Mesenchymal stem cell (in vitro differentiated cells and primary cell): ENCODE measurements at regions not wholly inside any gene's neighbourhood (a gene's known extent, or its start where the extent isn't known, plus 50 kb on each side); places are given as distances from the start of the nearest gene placed in this dataset.

ENCODE experiments used
- DNase-seq: peaks from one replicate; pipeline ENCODE4 v3.0.0-alpha.2; 2013
- H2AFZ ChIP-seq: one replicate; pipeline ENCODE4 v1.6.1; 2013; ENCODE audit warnings: low read depth, mild to moderate bottlenecking, control low read depth, inconsistent platforms, low read length, moderate library complexity
- H2AK5ac ChIP-seq: 2 replicates; pipeline ENCODE4 v1.6.1; 2013; ENCODE audit warnings: low read length, moderate library complexity, mild to moderate bottlenecking, inconsistent platforms; ENCODE audit not compliant: severe bottlenecking
- H2BK120ac ChIP-seq: one replicate; pipeline ENCODE4 v1.6.1; 2013; ENCODE audit warnings: low read depth, mild to moderate bottlenecking, inconsistent platforms, low read length, moderate library complexity
- H2BK12ac ChIP-seq, 2 experiments: one replicate each; pipeline ENCODE4 v1.6.1; 2013; ENCODE audit warnings: inconsistent platforms in 2 of 2, low read length in 2 of 2, mild to moderate bottlenecking in 2 of 2, moderate library complexity in 2 of 2, control low read depth in 1 of 2
- H2BK15ac ChIP-seq: one replicate; pipeline ENCODE4 v1.6.1; 2013; ENCODE audit warnings: mild to moderate bottlenecking, low read depth, inconsistent platforms; ENCODE audit not compliant: poor library complexity, severe bottlenecking
- H2BK5ac ChIP-seq: 2 replicates; pipeline ENCODE4 v1.6.1; 2013; ENCODE audit warnings: low read depth, mild to moderate bottlenecking, low read length, control low read depth, inconsistent platforms; ENCODE audit not compliant: poor library complexity, severe bottlenecking
- H3K14ac ChIP-seq, 2 experiments: one replicate each; pipeline ENCODE4 v1.6.1; 2013; ENCODE audit warnings: inconsistent platforms in 2 of 2, low read length in 2 of 2, control low read depth in 1 of 2, mild to moderate bottlenecking in 1 of 2, moderate library complexity in 1 of 2
- H3K18ac ChIP-seq, 2 experiments: one replicate each; pipeline ENCODE4 v1.6.1; 2013; ENCODE audit warnings: inconsistent platforms in 2 of 2, low read length in 2 of 2, control low read depth in 1 of 2, low read depth in 1 of 2, mild to moderate bottlenecking in 1 of 2
- H3K23ac ChIP-seq, 2 experiments: one replicate each; pipeline ENCODE4 v1.6.1; 2013; ENCODE audit warnings: inconsistent platforms in 2 of 2, low read length in 2 of 2, mild to moderate bottlenecking in 2 of 2, moderate library complexity in 2 of 2, control low read depth in 1 of 2
- H3K27ac ChIP-seq: 2 replicates; pipeline ENCODE4 v1.5.1; 2013; ENCODE audit warnings: mild to moderate bottlenecking, moderate library complexity, low read length, control low read depth, inconsistent platforms; ENCODE audit not compliant: poor library complexity, severe bottlenecking
- H3K27me3 ChIP-seq, 2 experiments: 2 replicates each; pipeline versions ENCODE4 v1.6.1 to v1.7.0; 2013; ENCODE audit warnings: low read length in 2 of 2, mild to moderate bottlenecking in 2 of 2, moderate library complexity in 2 of 2, control low read depth in 1 of 2, inconsistent platforms in 1 of 2; ENCODE audit not compliant: control insufficient read depth in 1 of 2, insufficient read depth in 1 of 2
- H3K36me3 ChIP-seq, 2 experiments: 2 replicates each; pipeline versions ENCODE4 v1.6.1 to v1.7.0; 2013; ENCODE audit warnings: low read length in 2 of 2, control low read depth in 1 of 2, inconsistent platforms in 1 of 2, low read depth in 1 of 2, mild to moderate bottlenecking in 1 of 2; ENCODE audit not compliant: insufficient read depth in 2 of 2, control insufficient read depth in 1 of 2
- H3K4ac ChIP-seq, 2 experiments: one replicate each; pipeline ENCODE4 v1.6.1; 2013; ENCODE audit warnings: inconsistent platforms in 2 of 2, low read length in 2 of 2, mild to moderate bottlenecking in 2 of 2, moderate library complexity in 2 of 2, control low read depth in 1 of 2, low read depth in 1 of 2
- H3K4me1 ChIP-seq: 2 replicates; pipeline ENCODE4 v1.6.1; 2013; ENCODE audit warnings: low read depth, low read length, control low read depth; ENCODE audit not compliant: control insufficient read depth, insufficient read depth
- H3K4me2 ChIP-seq: 2 replicates; pipeline ENCODE4 v1.6.1; 2013; ENCODE audit warnings: low read length, mild to moderate bottlenecking, inconsistent platforms; ENCODE audit not compliant: poor library complexity, severe bottlenecking
- H3K4me3 ChIP-seq, 2 experiments: 2 replicates each; pipeline versions ENCODE4 v1.5.1 to v1.7.0; 2013; ENCODE audit warnings: low read length in 2 of 2, mild to moderate bottlenecking in 2 of 2, control low read depth in 1 of 2, low read depth in 1 of 2; ENCODE audit not compliant: insufficient read depth in 1 of 2
- H3K79me1 ChIP-seq: replicated peaks from 2 replicates; pipeline ENCODE4 v1.6.1; 2013; ENCODE audit warnings: mild to moderate bottlenecking, control low read depth, low read length, inconsistent platforms; ENCODE audit not compliant: poor library complexity, severe bottlenecking
- H3K9ac ChIP-seq: 2 replicates; pipeline ENCODE4 v1.7.0; 2013; ENCODE audit warnings: mild to moderate bottlenecking, low read length, moderate library complexity
- H3K9me3 ChIP-seq: 2 replicates; pipeline ENCODE4 v1.7.0; 2013; ENCODE audit warnings: mild to moderate bottlenecking, low read length; ENCODE audit not compliant: control insufficient read depth
- H4K8ac ChIP-seq: one replicate; pipeline ENCODE4 v1.6.1; 2013; ENCODE audit warnings: inconsistent platforms, mild to moderate bottlenecking, low read length, moderate library complexity
- H4K91ac ChIP-seq: one replicate; pipeline ENCODE4 v1.6.1; 2013; ENCODE audit warnings: mild to moderate bottlenecking, low read length, inconsistent platforms
- WGBS: methylation state at CpG from one replicate; pipeline ENCODE4 v1.1.7; 2013; ENCODE audit warnings: mixed read lengths; 5-methylcytosine and 5-hydroxymethylcytosine counted together

GRCh38 chr2:107418708-107419107 is 408.0 kb upstream of the RGPD4 start:
- no peak overlapping the region for H3K4me3 ChIP-seq
- H3K9me3 ChIP-seq: no peaks in the 10 kb centered on the region
- H2AFZ ChIP-seq: no peak overlapping the region
- H4K91ac ChIP-seq: no peak overlapping the region
- no peak overlapping the region for H4K8ac ChIP-seq
- no peak overlapping the region for H3K14ac ChIP-seq
- H3K36me3 ChIP-seq: no peaks in the 10 kb centered on the region
- H2BK15ac ChIP-seq: no peak overlapping the region
- no peaks in the 10 kb centered on the region for H3K4me1 ChIP-seq
- DNase-seq: no peak
- WGBS: 43% methylated on average over 3 of the region's 3 CpGs
- H2BK120ac ChIP-seq: no peak overlapping the region
- no peak overlapping the region for H3K4ac ChIP-seq
- no peak overlapping the region for H3K18ac ChIP-seq
- no peak overlapping the region for H2BK12ac ChIP-seq
- peaks cover 0 to 3% of the 10 kb centered on the region in 2 experiments for H3K27me3 ChIP-seq
- H2AK5ac ChIP-seq: no peak overlapping the region
- H3K79me1 ChIP-seq: no peaks in the 10 kb centered on the region
- H3K9ac ChIP-seq: no peak overlapping the region
- no peak overlapping the region for H2BK5ac ChIP-seq
- H3K4me2 ChIP-seq: no peak overlapping the region
- H3K23ac ChIP-seq: no peak overlapping the region
- H3K27ac ChIP-seq: no peak overlapping the region

GRCh38 chr2:107419191-107419590 is 407.5 kb upstream of the RGPD4 start:
- Histone ChIP-seq H2BK5ac (no peak overlapping the region), H3K4me2 (no peak overlapping the region), H3K36me3 (no peaks in the 10 kb centered on the region), H2BK15ac (no peak overlapping the region), H3K79me1 (no peaks in the 10 kb centered on the region), H3K4me3 (no peak overlapping the region), H2AFZ (no peak overlapping the region), H3K27me3 (peaks cover 0 to 3% of the 10 kb centered on the region in 2 experiments), H3K4me1 (no peaks in the 10 kb centered on the region), H2BK120ac (no peak overlapping the region), H3K14ac (no peak overlapping the region), H4K91ac (no peak overlapping the region), H3K27ac (no peak overlapping the region), H3K9ac (no peak overlapping the region), H3K23ac (no peak overlapping the region), H3K18ac (no peak overlapping the region), H2BK12ac (no peak overlapping the region), H3K9me3 (no peaks in the 10 kb centered on the region), H2AK5ac (no peak overlapping the region), H3K4ac (no peak overlapping the region), H4K8ac (no peak overlapping the region)
- no peak for DNase-seq
- no CpG with 5 or more reads among the region's 1 CpG for WGBS

DNA sequence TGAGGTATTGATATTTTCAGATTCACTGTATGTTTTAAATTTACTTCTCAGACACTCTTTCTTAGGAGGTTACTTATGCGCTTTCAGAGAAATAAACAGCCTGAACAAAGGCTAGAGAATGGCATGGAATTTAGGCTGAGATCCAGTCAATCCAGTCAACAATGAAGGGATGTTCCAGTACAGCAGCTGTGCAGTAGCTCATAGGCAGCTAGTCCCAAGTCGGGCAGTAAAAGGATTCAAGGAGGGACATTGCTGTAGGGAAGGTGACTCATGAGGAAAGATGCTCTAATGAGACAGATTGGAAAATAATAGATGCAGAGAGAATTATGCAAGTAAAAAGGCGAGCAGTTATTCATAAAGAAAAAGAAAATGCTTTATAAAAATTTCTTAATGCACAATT is 397.9 kb upstream of the RGPD4 start:
- H3K36me3 ChIP-seq: no peaks in the 10 kb centered on the region
- H3K4me1 ChIP-seq: no peaks in the 10 kb centered on the region
- DNase-seq: no peak
- no peak overlapping the region for H3K4me3 ChIP-seq
- no peak overlapping the region for H2AFZ ChIP-seq
- no peak overlapping the region for H3K27ac ChIP-seq
- H3K79me1 ChIP-seq: no peaks in the 10 kb centered on the region
- WGBS: 82% methylated on average over 2 of the region's 3 CpGs
- no peak overlapping the region for H3K9ac ChIP-seq
- H4K91ac ChIP-seq: no peak overlapping the region
- no peak overlapping the region for H3K4me2 ChIP-seq
- no peak overlapping the region for H3K14ac ChIP-seq
- peaks cover 20% of the 10 kb centered on the region for H3K9me3 ChIP-seq
- no peak overlapping the region for H2BK15ac ChIP-seq
- H2BK5ac ChIP-seq: no peak overlapping the region
- H3K18ac ChIP-seq: no peak overlapping the region
- H3K23ac ChIP-seq: no peak overlapping the region
- H2AK5ac ChIP-seq: no peak overlapping the region
- no peaks in the 10 kb centered on the region for H3K27me3 ChIP-seq
- no peak overlapping the region for H2BK120ac ChIP-seq
- H2BK12ac ChIP-seq: no peak overlapping the region
- no peak overlapping the region for H4K8ac ChIP-seq
- H3K4ac ChIP-seq: no peak overlapping the region

GRCh38 chr2:107430006-107430405 is 396.7 kb upstream of the RGPD4 start:
- H3K4ac ChIP-seq: no peak overlapping the region
- 100% methylated on average over 1 of the region's 1 CpG for WGBS
- H3K9me3 ChIP-seq: peaks cover 20% of the 10 kb centered on the region
- H2BK120ac ChIP-seq: no peak overlapping the region
- no peak overlapping the region for H2BK12ac ChIP-seq
- H3K4me2 ChIP-seq: no peak overlapping the region
- no peak overlapping the region for H2AFZ ChIP-seq
- H3K18ac ChIP-seq: no peak overlapping the region
- H3K4me1 ChIP-seq: no peaks in the 10 kb centered on the region
- H2BK5ac ChIP-seq: no peak overlapping the region
- no peak overlapping the region for H3K27ac ChIP-seq
- H3K14ac ChIP-seq: no peak overlapping the region
- no peak overlapping the region for H3K23ac ChIP-seq
- H4K91ac ChIP-seq: no peak overlapping the region
- no peak for DNase-seq
- H3K4me3 ChIP-seq: no peak overlapping the region
- no peaks in the 10 kb centered on the region for H3K79me1 ChIP-seq
- no peak overlapping the region for H3K9ac ChIP-seq
- H2BK15ac ChIP-seq: no peak overlapping the region
- no peak overlapping the region for H2AK5ac ChIP-seq
- H4K8ac ChIP-seq: no peak overlapping the region
- H3K36me3 ChIP-seq: no peaks in the 10 kb centered on the region
- no peaks in the 10 kb centered on the region for H3K27me3 ChIP-seq
